ENCODE measurements at regions not wholly inside any gene's neighbourhood (a gene's known extent, or its start where the extent isn't known, plus 50 kb on each side); places are given as distances from the start of the nearest gene placed in this dataset.

DNA sequence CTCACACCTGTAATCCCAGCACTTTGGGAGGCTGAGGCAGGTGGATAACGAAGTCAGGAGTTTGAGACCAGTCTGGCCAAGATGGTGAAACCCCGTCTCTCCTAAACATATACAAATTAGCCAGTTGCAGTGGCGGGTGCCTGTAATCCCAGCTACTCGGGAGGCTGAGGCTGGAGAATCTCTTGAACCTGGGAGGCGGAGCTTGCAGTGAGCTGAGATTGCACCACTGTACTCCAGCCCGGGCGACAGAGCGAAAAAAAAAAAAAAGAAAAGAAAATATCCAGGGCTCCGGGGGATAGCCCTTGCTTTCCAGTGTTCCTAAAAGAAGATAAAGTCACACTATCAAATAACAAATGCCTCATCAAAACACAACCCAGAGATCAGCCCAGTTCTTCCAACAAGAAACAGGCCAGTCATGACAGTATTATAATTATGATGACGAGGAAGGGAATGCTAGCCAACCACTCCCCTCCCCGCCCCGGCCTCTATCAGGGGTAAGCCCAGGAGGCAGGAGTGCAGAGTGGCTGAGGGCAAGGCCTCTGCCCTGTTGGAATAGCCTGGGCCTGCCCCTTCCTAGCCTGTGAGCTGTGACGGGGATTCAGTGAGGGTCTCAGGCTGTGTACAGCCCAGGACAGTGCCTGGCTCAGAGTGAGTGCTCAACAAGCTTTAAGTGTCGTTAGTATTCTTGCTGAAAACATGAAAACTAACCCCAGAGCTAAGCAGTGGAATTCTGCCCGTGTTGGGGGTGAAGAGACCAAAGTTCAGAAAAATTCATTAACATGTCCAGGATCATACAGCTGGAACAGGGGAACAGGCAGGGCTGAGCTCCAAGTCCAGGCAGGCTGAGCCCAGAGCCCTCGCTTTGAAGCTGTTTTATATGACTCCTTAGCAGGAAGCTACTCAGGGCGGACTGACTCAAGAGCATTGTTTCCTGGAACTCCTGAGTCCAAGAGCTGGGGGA is 54.3 kb downstream of the FAM241B start:
- DNase-seq (ENCODE audit: low read depth) = peak; percentile 27

DNA sequence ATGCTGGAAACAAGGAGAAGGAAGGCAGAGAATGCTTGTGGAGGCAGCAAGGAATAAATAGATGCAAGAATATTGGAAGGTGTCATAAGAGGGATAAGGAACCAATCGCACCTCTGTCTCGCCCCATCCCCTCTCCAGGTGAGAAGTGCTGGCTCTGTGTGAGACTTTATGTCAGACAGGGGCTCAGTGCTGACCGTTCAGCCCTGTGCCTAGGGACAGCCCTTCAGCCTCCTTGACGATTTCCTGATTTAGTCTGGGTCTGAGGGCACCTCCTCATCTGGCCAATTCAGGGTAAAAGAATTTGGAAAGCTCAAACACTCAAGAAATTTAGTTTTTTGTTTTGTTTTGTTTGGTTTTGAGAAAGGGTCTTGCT is 54.9 kb downstream of the FAM241B start:
- no peak for DNase-seq (ENCODE audit: low read depth)

DNA sequence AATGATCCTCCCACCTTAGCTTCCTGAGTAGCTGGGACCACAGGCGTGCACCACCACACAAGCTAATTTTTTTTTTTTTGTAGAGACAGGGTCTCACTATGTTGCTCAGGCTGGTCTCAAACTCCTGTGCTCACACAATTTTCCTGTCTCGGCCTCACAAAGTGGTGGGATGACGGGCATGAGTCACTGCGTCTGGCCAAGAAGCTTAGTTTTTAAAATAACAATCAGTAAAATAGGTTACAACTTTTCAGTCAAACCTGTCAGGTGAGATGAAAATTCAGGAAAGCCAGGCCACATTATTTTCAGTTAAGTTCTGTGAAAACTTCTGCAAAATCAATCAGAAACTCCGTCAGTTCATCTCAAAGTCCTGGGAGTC is 55.4 kb downstream of the FAM241B start:
- no peak for DNase-seq (ENCODE audit: low read depth)

DNA sequence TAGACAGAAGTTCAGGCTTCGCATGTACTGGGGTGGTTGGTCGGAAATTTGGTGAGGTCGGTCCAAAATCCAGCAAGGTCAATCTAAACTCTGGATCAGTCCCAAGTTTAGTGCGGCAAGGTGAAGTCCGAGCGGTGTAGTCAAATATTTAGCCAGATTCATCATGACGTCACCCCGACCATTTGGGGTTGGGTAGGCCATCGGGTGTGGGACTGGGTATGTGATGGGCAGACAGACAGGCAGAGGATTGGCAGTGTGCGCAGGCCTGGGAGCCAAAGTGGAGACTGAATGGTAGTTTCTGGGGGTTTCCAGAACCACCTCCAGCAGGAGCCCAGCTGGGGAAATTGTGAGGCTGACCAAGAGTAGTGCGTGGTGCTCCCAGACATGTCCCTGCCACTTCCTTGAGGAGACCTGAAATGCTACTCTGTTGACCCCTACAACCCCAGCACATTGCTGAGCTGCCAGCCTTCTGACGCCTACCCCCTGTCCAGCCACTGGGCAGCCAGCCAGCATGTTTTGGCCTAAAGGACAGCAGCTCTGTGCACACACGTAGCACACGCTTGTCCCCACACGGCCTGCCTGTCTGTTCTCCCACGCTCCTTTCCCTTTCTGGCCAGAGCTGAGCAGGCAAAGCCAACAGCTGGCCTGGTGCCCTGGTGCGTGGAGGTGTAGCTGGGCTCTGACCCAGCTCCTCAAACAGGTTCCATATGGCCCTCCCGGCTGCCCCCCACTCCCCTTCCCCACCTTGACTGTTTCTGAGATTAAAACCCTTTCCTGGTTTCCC is 55.9 kb downstream of the FAM241B start:
- DNase-seq (ENCODE audit: low read depth) = no peak

DNA sequence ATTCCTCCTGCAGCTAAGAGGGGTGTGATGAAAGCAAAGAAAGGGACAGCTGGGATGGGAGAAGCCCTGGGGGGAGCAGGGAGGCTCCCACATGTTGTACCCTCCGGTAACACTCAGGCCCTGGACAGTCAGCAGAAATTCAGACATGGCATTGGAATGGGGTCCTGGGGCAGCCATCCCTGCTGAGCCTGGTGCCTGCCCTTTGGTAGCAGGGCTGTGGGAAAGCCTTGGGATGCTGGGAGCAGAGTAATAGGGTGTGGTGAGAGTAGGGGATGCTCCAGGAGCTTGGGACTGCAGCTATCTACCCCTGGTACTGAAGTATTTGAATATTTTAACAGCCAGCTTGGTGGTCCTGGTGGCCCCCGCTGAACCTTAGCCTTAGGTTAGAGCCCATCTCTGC is 56.8 kb downstream of the FAM241B start:
- DNase-seq (ENCODE audit: low read depth) = no peak

DNA sequence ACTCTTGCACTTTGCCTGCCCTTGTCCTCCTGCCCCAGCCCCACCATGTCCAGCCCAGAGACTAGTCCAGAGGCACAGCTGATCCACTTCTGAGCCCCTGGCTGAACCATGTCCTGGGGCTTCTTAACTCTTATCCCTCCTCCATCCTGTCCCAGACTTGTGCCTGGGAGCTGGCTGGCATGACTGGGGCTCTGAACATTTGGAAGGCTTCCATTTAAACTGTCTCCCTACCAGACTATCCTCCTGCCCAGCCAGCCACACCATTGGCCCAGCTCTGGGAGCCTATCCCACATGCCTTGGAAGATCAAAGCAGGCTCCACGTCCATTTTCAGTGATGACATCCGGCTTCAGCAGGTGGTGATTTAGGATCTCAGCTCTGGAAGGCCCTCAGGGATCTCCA is 57.4 kb downstream of the FAM241B start:
- no peak for DNase-seq (ENCODE audit: low read depth)

DNA sequence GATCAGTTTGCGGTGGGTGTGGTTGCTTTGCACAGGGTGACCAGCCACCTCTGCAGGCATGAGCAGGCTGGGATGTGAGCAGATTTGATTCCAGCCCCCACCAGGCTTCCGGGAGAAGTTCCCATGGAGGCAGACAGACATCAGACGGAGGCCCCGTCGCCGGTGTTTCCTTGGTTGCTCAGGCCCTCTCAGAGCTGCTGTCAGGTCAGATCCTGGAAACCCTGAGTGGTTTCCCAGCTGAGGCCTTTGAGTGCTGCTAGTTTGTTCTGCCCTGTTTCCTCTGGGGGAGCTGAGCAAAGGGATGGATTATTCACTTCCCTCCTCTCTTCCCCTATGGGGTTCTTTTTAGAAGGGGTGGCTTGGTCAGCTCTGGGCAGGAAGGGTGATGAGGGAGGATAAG is 62.2 kb downstream of the FAM241B start:
- no peak for DNase-seq (ENCODE audit: low read depth)

DNA sequence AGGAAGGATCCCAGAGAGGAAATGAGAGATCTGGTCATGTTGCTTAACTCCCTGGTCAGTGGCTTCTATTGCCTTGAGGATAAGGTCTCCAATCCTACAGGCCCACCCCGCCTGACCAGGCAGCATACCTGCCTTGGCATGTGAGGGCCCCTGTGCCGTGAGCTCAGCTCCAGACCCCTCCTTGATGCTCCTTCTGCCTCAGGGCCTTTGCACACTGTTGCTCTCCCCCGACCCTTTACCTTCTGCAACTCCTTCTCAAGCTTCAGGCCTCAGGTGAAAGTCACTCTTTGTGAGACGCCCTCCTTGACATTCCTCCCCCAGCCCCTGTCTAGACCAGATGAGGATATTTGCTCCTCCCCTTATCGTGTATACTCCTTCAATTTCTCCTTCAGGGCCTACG is 62.8 kb downstream of the FAM241B start:
- DNase-seq (ENCODE audit: low read depth) = no peak

DNA sequence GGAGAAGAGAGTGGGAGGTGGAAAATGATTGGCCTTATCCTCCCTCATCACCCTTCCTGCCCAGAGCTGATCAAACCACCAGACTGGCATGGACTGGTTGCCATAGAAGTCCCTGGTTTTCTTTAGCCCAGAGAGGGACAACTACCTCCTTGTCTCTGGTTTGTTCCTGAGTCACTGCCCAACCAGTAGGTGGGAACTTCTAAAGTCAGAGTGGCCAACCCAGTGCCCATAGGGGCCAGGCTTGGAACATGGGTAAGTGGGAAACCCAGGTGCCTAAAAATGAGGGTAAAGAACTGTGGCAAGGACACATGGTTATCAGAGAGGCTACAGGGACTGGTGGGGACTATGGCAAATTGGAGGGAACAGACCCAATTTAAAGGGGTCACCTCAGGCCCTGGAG is 63.8 kb downstream of the FAM241B start:
- no peak for DNase-seq (ENCODE audit: low read depth)

DNA sequence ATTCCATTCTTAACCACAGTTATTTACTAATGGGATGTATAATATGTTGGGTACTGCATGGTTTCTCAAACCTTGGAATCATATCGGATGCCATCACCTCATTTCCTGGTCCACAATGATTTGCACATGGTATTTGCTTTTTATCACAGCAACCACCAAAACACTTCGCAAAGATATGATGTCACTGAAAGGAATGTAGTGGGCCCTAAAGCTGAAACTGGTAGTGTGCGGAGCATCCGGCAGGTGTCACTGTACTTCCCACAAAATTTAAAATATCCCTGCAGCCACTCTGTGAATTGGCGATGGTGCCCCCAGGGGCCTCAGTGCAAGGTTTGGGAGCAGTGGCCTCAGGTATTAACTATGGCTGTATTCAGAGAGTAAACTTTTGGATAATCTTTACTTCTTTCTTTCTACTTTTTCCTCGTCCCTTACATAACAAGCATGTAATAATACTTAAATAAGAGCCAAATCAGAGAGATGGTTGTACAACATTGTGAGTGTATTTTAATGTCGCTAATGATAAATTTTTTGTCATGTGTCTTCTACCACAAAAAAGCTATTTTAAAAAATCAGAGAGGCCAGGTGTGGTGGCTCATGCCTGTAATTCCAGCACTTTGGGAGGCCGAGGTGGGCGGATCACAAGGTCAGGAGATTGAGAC is 66.2 kb downstream of the FAM241B start:
- peak; percentile 61 for DNase-seq (ENCODE audit: low read depth)

DNA sequence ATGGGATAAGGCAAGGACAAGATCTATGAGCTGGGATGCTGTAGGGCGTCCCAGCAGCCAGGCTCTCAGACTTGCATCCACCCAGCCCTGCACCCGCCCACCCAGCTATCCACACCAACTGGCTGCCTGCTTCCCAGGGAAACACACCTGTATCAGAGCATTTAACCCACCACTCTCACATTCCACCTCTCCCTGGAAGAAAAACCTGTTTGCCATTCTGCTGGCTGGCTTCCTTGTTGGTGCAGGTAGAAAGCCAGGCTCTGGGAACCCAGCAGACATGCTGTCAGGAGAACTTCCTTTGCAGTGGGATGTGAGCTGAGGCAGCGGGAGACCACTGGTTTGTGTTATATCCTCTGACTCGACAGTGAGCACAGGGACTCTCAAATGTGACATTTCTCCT is 67.0 kb downstream of the FAM241B start:
- no peak for DNase-seq (ENCODE audit: low read depth)

DNA sequence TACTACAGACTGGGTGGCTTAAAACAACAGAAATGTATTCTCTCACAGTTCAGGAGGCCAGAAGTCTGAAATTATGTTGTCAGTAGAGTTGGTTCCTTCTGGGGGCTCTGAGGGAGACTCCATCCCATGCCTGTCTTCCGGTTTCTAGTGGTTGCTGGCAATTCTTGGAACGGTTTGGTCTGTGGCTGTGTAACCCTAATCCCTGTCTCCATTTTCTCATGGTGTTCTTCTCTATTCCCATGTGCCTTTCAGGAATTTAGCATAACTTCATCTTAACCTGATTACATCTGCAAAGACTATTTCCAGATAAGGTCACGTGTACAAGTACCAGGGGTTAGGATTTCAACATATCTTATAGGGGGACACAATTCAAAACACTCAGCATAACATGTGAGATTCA is 73.2 kb downstream of the FAM241B start:
- DNase-seq (ENCODE audit: low read depth) = no peak

DNA sequence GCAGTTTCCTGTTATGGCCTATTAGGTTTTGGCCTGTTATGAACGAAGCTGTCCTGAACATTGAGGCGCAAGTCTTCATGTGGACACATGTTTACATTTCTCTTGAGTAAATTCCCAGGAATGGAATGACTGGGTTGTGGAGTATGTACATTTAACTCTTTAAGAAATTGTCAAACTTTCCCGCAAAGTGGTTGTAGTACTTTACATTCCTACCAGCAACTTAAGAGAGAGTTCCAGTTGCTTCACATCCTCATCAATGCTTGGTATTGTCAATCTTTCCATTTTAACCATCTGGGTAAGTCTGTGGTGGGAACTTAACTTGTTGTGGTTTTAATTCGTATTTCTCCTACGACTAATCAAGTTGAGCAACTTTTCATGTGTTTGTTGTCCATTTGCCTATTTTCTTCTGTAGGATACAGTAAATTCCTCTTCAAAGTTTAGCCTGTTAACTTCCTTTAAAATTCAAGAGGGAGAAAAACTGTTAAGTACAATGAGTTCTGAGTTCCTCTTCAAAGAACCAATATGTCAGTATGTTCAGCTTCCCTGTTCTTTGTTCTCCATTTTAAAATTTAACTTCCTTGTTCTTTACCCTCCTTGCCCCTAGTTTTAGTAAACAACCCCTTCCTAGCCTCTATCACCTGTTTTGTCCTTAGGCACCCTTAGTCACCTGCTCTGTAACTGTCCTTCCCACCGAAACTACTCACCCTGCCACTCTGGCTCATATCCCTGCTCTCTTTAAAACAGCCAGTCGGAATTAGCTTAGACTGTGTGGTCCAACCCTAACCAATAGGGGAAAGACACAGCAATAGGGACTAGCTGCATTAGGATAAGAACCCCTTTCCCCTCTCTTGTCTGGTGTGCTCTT is 74.0 kb downstream of the FAM241B start:
- peak; percentile 41 for DNase-seq (ENCODE audit: low read depth)

DNA sequence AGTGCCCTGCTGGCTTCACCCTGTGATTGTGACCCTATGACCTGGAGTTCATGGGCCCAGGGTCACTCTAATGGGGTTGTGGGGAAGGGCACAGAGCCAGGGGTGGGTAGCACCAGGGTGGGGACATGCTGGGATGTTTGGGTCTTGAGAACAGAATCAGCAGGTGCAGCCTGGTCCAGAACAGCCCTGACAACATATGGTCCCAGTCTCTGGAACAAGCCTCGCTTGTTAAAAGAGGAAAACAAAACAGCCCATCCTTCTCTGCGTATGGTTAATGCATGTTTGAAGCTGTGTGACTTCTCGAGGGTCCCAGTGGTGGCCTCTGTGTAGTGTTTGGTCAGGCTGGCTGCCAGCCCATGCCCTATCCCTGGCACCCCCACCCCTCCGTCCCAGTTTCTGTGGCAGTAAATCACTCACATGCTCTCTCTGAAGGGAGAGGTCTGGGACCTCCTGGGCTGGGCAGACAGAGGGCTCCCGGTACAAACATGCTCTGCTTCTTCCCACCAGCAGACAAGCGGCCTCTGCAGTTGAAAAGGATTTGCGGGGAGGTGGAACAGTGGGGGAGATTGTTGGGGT is 79.4 kb downstream of the FAM241B start:
- DNase-seq (ENCODE audit: low read depth) = no peak

DNA sequence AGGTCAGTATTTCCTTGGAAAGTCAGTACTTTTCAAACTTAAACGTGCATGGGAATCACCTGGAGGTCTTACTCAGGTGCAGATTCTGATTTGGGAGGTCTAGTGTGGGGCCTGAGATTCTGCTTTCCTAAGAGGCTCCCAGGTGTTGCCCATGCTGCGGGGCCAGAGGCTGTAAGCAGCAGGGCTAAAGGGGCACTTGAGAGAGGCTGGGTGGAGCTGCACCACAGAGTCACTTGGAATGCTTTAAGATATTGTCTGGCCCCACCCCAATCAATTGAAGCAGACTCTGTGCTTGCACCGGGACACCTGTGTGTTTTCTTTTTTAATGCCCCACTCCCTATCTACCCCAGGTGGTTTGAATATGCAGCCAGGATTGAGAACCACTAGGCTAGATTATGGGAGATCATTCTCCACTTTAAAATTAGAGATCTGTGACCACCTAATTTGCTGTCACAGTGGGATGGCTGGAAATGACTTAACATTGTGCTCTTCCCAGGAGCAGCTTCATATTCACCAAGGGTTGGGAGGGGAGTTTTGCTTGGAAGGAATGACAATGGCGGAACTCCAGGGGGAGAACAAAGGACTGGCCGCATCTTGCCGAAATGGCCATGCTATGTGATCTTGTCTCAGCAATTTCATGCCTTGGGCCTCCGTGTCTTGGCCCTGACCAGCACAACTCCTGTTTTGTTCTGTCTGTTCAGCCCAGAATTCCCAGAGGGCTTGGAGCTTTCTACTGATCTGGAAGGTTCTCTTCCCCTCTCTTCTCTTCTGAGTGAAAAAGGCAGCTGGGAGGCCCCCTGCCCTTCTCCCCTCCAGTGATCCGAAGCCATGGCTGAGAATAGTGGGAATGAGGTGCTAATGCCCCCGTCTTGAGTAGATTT is 80.2 kb downstream of the FAM241B start:
- no peak for DNase-seq (ENCODE audit: low read depth)

DNA sequence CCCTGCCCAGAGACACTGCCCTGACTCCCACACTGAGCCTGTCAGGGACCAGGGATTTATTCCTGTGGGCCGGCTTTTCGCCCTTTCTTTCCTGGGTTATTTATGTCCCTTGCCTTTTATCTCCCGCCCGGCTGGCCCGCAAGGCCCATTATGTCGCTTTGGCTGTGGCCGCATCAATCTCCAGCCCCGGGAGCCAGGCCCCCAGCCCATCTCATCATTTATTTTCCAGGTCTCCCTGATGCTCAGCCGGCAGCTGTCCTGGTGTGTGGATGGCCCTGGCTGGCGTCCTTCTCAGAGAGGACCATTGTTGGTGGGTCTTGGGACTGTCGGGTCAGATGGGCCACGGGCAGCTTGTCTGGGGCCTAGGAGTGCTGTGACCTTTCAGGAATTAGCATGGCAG is 82.3 kb downstream of the FAM241B start:
- DNase-seq (ENCODE audit: low read depth) = no peak

DNA sequence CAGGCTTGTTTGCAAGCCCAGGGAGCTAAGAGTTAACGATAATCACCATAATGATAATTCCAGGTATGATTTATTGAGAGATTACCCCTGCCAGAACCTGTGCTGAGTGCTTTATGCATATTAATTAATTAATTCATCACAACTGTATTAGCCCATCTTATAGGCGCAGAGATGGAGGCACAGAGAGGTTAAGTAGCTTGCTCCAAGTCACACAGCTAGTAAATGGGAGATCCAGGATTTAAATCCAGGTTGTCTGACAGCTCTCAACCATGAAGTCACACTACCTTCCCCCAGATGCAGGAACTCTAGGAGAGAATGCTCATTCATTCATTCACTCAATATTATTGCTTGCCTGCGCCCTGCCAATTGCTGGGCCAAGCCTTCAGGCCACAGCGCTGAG is 84.5 kb downstream of the FAM241B start:
- no peak for DNase-seq (ENCODE audit: low read depth)

DNA sequence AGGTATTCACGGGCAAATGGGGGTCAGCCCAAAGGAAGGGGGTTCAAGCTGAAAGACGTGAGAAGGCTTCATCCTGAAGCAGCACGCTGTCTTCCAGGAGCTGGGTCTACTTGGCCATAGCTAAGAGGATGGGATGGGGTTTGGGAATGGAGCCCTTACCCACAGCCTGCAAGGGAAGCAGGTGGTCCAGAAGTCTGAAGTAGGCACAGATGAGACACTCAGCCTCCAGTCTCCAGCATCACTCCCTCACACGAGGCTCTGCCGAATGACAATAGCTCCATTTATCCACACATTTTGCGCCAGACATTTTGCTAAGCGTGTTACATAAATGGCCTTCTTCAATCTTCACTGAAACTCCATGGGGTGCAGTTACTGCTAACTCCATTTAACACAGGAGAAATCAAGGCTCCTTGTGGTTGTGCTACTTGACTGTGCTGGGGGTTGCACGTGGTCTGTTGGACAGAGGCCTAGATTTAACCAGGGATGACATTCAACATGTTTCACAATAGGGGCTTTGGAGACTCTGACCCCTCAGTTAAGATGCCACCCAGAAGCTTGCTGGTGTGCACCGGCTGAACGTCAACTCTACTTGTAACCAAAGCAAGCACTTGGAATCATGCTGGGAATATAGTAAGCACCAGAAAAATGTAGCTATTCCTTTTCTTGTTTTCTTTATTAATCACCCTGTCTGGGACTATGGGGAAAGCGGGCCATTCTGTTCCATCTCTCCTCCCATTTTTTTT is 85.3 kb downstream of the FAM241B start:
- DNase-seq (ENCODE audit: low read depth) = peak; percentile 75

DNA sequence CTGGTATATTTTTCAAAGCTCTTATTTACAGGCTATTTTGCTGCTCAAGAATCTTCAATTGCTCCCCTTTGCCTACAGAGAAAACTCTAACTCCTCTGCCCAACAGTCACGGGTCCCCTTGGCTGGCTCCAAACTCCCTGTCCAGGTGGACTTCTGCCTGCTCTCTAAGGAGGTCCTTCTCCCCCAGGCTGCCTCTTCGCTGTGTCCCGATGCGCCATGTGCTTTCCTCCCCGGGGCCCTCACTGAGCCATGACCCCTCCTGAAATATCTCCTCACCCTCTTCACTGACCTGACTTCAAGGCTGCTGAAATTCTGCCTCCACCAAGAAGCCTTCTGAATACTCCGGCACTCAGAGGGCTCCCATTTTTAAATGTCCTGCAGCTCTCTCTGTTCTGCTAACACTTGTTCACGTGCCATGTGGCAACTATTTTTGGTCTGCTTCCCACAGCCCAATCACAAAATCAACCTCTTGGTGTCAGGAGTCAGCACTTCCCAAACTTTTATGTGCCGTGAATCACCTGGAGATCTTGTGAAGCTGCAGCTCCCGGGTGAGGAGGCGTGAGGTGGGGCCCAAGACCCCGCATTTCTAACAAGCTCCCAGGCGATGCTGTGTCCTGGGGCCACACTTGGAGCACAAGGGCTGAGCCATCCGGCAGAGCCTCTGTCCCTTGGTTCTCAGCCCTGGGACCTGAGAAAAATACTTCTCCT is 85.7 kb upstream of the COL13A1 start:
- DNase-seq (ENCODE audit: low read depth) = no peak

Measured in stromal cell of bone marrow (primary cell).